HepG2 (cell line): ENCODE measurements at regions not wholly inside any gene's neighbourhood (a gene's known extent, or its start where the extent isn't known, plus 50 kb on each side); places are given as distances from the start of the nearest gene placed in this dataset.

Experiments
- ATAC-seq: fragments of 200-7000 bp; cut with Tn5 transposase; 3 replicates; pipeline ENCODE4 v1.9.1; 2020; ENCODE audit warnings: mild to moderate bottlenecking, moderate library complexity
- BruUV-seq: library from RNA; stranded (reverse); fragments of 400-500 nt; replicated peaks from 2 replicates; lab custom pipeline; 2021; lab: Mats Ljungman, UMichigan
- CTCF ChIA-PET: fragments of 300-600 bp; formaldehyde crosslinking; extraction: SDS; loops from one replicate; lab custom pipeline; 2021; ENCODE audit warnings: low total read pairs, inconsistent platforms, low intra/inter-chr PET ratio; lab: Yijun Ruan, JAX
- POLR2A ChIA-PET: fragments of 350-600 bp; sonication (Branson Sonifier 250); formaldehyde crosslinking; loops from one replicate; lab custom pipeline; 2020; ENCODE audit warnings: antibody characterized with exemption, inconsistent platforms; lab: Yijun Ruan, JAX
- DNase-seq: peaks from one replicate; pipeline ENCODE4 v3.0.0-alpha.2; 2015; ENCODE audit warnings: low spot score
- FAIRE-seq: peaks from 3 replicates; lab custom pipeline; 2011; peaks lifted over from hg19 to GRCh38; lab: Jason Lieb, UNC
- H2AFZ ChIP-seq: one replicate; pipeline ENCODE4 v1.6.1; 2011; ENCODE audit warnings: low read length, inconsistent platforms
- H3K27ac ChIP-seq: fragments of 300-600 bp; 3 replicates; pipeline ENCODE4 v1.8.0; 2011; ENCODE audit warnings: mixed run types, mild to moderate bottlenecking, mixed read lengths, low read length, inconsistent platforms; ENCODE audit not compliant: insufficient read depth; ENCODE audit errors: extremely low read length
- H3K27me3 ChIP-seq, 2 experiments: fragments of 200-600 bp in 1 of 2; 2 replicates in 1 of 2; 3 replicates in 1 of 2; pipeline versions ENCODE4 v1.6.0 to v1.8.0; 2011; ENCODE audit warnings: low read length in 2 of 2, mild to moderate bottlenecking in 2 of 2, moderate library complexity in 2 of 2, inconsistent platforms in 1 of 2; ENCODE audit not compliant: insufficient read depth in 2 of 2, control insufficient read depth in 1 of 2
- H3K36me3 ChIP-seq, 2 experiments: fragments of 200-600 bp in 1 of 2; replicated peaks in 1 of 2; 2 replicates in 1 of 2; 3 replicates in 1 of 2; pipeline versions ENCODE4 v1.5.1 to v1.8.0; 2011; ENCODE audit warnings: low read length in 2 of 2, inconsistent platforms in 1 of 2; ENCODE audit not compliant: insufficient read depth in 2 of 2, control insufficient read depth in 1 of 2
- H3K4me1 ChIP-seq: 2 replicates; pipeline ENCODE4 v1.5.1; 2012; ENCODE audit warnings: low read length, inconsistent platforms; ENCODE audit not compliant: insufficient read depth
- H3K4me2 ChIP-seq: 2 replicates; pipeline ENCODE4 v1.6.0; 2011; ENCODE audit warnings: low read depth, low read length, inconsistent platforms
- H3K4me3 ChIP-seq, 3 experiments: fragments of 200-600 bp in 1 of 3; sonication (generic), shearing (Covaris generic) in 1 of 3; replicated peaks in 1 of 3; 2 replicates each; pipeline ENCODE4 v1.5.1; 2011 to 2016; ENCODE audit warnings: low read length in 3 of 3, inconsistent platforms in 2 of 3, low read depth in 2 of 3, mild to moderate bottlenecking in 2 of 3, control low read depth in 1 of 3, mixed read lengths in 1 of 3; ENCODE audit not compliant: insufficient read depth in 1 of 3
- H3K79me2 ChIP-seq: one replicate; pipeline ENCODE4 v1.6.1; 2011; ENCODE audit warnings: low read length, inconsistent platforms; ENCODE audit not compliant: insufficient read depth
- H3K9ac ChIP-seq: 2 replicates; pipeline ENCODE4 v1.6.0; 2011; ENCODE audit warnings: mild to moderate bottlenecking, low read depth, low read length, inconsistent platforms; ENCODE audit not compliant: insufficient read depth
- H3K9me3 ChIP-seq: 2 replicates; pipeline ENCODE4 v1.5.1; 2012; ENCODE audit warnings: mild to moderate bottlenecking, low read length
- H4K20me1 ChIP-seq: 2 replicates; pipeline ENCODE4 v1.6.0; 2011; ENCODE audit warnings: inconsistent platforms, mild to moderate bottlenecking, low read length, moderate library complexity; ENCODE audit not compliant: insufficient read depth
- CSRNP1 ChIP-seq: sonication (generic); formaldehyde crosslinking; IDR thresholded peaks from 2 replicates; pipeline ENCODE4 v1.8.1; 2023; ENCODE audit warnings: mild to moderate bottlenecking, missing genetic modification reagents
- GATAD2A ChIP-seq: IDR thresholded peaks from 2 replicates; pipeline ENCODE4 v1.6.1; 2016
- JDP2 ChIP-seq: sonication (generic); formaldehyde crosslinking; IDR thresholded peaks from 2 replicates; pipeline ENCODE4 v1.8.1; 2022; ENCODE audit warnings: missing genetic modification reagents, borderline replicate concordance
- MAZ ChIP-seq, 2 experiments: sonication (generic) in 1 of 2; formaldehyde crosslinking in 1 of 2; IDR thresholded peaks; 2 replicates each; pipeline versions ENCODE4 v1.5.0 to v1.6.1; 2012 to 2020; ENCODE audit warnings: low read depth in 2 of 2, mild to moderate bottlenecking in 2 of 2, borderline replicate concordance in 1 of 2, improper control_type of control experiment in 1 of 2, low read length in 1 of 2, missing genetic modification reagents in 1 of 2, moderate library complexity in 1 of 2
- NFIB ChIP-seq: sonication (generic); formaldehyde crosslinking; IDR thresholded peaks from 2 replicates; pipeline ENCODE4 v1.9.0; 2021; ENCODE audit warnings: missing genetic modification reagents, mild to moderate bottlenecking, borderline replicate concordance
- NKX3-1 ChIP-seq: sonication (generic); formaldehyde crosslinking; IDR thresholded peaks from 2 replicates; pipeline ENCODE4 v1.5.0; 2020; ENCODE audit warnings: missing genetic modification reagents
- PAF1 ChIP-seq: IDR thresholded peaks from 2 replicates; pipeline ENCODE4 v1.6.1; 2016; ENCODE audit warnings: missing genetic modification reagents, missing compliant biosample characterization
- PAX8 ChIP-seq: sonication (generic); formaldehyde crosslinking; IDR thresholded peaks from 2 replicates; pipeline ENCODE4 v1.8.0; 2022; ENCODE audit warnings: mild to moderate bottlenecking, missing genetic modification reagents, borderline replicate concordance
- SMYD3 ChIP-seq: sonication (generic); formaldehyde crosslinking; IDR thresholded peaks from 2 replicates; pipeline ENCODE4 v1.8.1; 2023; ENCODE audit warnings: mild to moderate bottlenecking, missing genetic modification reagents
- TBX3 ChIP-seq: fragments of 450-650 bp; IDR thresholded peaks from 2 replicates; pipeline ENCODE4 v1.6.1; 2017; ENCODE audit warnings: antibody characterized with exemption, mild to moderate bottlenecking, inconsistent platforms, borderline replicate concordance
- WIZ ChIP-seq: sonication (generic); formaldehyde crosslinking; IDR thresholded peaks from 2 replicates; pipeline ENCODE4 v1.5.1; 2020; ENCODE audit warnings: mild to moderate bottlenecking, missing genetic modification reagents
- ZNF446 ChIP-seq: sonication (generic); formaldehyde crosslinking; IDR thresholded peaks from 2 replicates; pipeline ENCODE4 v1.5.0; 2020; ENCODE audit warnings: mild to moderate bottlenecking, missing genetic modification reagents
- ZSCAN30 ChIP-seq: sonication (generic); formaldehyde crosslinking; IDR thresholded peaks from 2 replicates; pipeline ENCODE4 v1.5.0; 2020; ENCODE audit warnings: mild to moderate bottlenecking, missing genetic modification reagents
- WGBS: methylation state at CpG from one replicate; pipeline ENCODE4 v1.1.6; 2017; ENCODE audit warnings: low lambda C conversion rate; 5-methylcytosine and 5-hydroxymethylcytosine counted together
- in situ Hi-C: cut with HindIII; loops from 2 replicates; pipeline ENCODE4 v1.10.0; 2017; ENCODE audit warnings: low pct_unique_long_range_greater_than_20kb; ENCODE audit not compliant: extremely low pct_ligation_motif_present
- intact Hi-C: fragments of 100-400 bp; cut with micrococcal nuclease; formaldehyde crosslinking; loops from one replicate; pipeline ENCODE4 v1.10.0; 2022; ENCODE audit not compliant: unreplicated experiment

- Histone ChIP-seq H4K20me1 (no peaks in the 10 kb centered on the region), H3K9me3 (no peaks in the 10 kb centered on the region; the same call in 1 of the 2 replicates), H3K4me1 (no peaks in the 10 kb centered on the region), H2AFZ (no peak overlapping the region), H3K79me2 (no peaks in the 10 kb centered on the region), H3K27me3 (no peaks in the 10 kb centered on the region), H3K4me2 (no peak overlapping the region), H3K27ac (no peak overlapping the region), H3K9ac (no peak overlapping the region), H3K4me3 (no peak overlapping the region), H3K36me3 (no peaks in the 10 kb centered on the region)
- WGBS, result 0% methylated on average over 1 of the region's 1 CpG
- CTCF ChIA-PET, result no interaction called here
- intact Hi-C loops (no loop called here), in situ Hi-C loops (no loop called here)
- DNase-seq (no peak), ATAC-seq (no peak), FAIRE-seq (no peak)
- POLR2A ChIA-PET, result no interaction called here
- TF ChIP-seq MAZ (IDR thresholded peaks at IDR 0.05; ENCODE audit: borderline replicate concordance, low read depth, low read length), result no peak
- no peak for TF ChIP-seq MAZ (CRISPR knock-in tag; IDR thresholded peaks at IDR 0.05; ENCODE audit: low read depth)
- no peak for TF ChIP-seq NKX3-1 (CRISPR knock-in tag)
- TF ChIP-seq GATAD2A (CRISPR knock-in tag), result no peak
- TF ChIP-seq ZNF446 (CRISPR knock-in tag), result no peak
- no peak for TF ChIP-seq PAX8 (CRISPR knock-in tag)
- TF ChIP-seq NFIB (CRISPR knock-in tag), result no peak
- no peak for TF ChIP-seq JDP2
- TF ChIP-seq TBX3, result no peak
- TF ChIP-seq ZSCAN30, result no peak
- TF ChIP-seq WIZ (CRISPR knock-in tag), result no peak
- no peak for TF ChIP-seq PAF1 (CRISPR knock-in tag)
- TF ChIP-seq SMYD3 (CRISPR knock-in tag), result no peak
- no peak for TF ChIP-seq CSRNP1 (CRISPR knock-in tag)
- BruUV-seq, result no TSS peak
These were observed 157.3 kb downstream of the TMA16 start for GRCh38 chr4:163651761-163652160.
